ENCODE measurements at regions not wholly inside any gene's neighbourhood (a gene's known extent, or its start where the extent isn't known, plus 50 kb on each side); places are given as distances from the start of the nearest gene placed in this dataset.

GRCh38 chr10:78781251-78781913 is 287.4 kb upstream of the ZMIZ1 start:
- TF ChIP-seq CTCF (IDR thresholded peaks at IDR 0.05; ENCODE audit: insufficient read depth, low read depth, low read length), result no peak
- H3K4me3 ChIP-seq (ENCODE audit: low read depth, low read length), result no peak overlapping the region
- DNase-seq (ENCODE audit: low read depth), result no peak

DNA sequence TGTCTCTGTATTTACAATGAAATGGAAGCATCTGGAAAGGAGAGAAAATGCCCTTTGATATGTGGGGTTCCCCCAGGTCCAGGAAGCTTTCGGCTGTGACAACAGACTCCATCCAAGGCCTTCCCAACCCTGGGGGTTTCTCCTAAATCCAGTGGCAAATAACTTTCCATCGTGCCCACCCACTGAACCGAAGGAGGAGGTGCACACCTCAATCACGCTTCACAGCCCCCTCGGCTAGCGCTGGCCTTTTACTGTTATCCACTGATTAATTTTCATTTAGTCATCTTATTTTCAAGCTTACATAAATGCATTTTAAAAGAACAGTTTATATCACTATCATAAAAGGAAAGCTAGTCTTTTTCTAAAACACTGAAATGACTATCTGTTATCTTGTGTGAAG is 286.8 kb upstream of the ZMIZ1 start:
- no peak for TF ChIP-seq CTCF (IDR thresholded peaks at IDR 0.05; ENCODE audit: insufficient read depth, low read depth, low read length)
- H3K4me3 ChIP-seq (ENCODE audit: low read depth, low read length), result no peak overlapping the region
- no peak for DNase-seq (ENCODE audit: low read depth)

- DNase-seq (ENCODE audit: low read depth), result no peak
- no peak overlapping the region for H3K4me3 ChIP-seq (ENCODE audit: low read depth, low read length)
These were observed 286.3 kb upstream of the ZMIZ1 start for GRCh38 chr10:78782441-78782840.

DNA sequence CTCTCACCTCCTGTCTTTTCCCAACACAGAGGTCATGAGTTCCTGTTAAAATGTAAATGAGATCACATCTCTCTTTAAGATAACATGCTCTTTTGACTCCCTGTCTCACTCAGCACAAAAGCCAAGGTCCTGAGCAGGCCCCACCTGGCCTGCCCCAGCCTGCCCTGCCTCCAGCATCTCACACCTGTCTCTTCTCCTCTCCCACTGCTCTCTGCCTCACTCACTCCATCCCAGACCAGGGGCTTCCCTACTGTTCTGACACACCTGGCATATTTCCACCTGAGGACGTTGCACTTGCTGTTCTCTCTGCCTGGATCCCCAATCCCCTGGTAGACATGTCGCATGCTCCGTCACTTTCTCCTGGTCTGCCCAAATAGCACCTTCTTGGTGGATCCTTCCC is 285.0 kb upstream of the ZMIZ1 start:
- no peak for TF ChIP-seq CTCF (IDR thresholded peaks at IDR 0.05; ENCODE audit: insufficient read depth, low read depth, low read length)
- DNase-seq (ENCODE audit: low read depth), result no peak
- no peak overlapping the region for H3K4me3 ChIP-seq (ENCODE audit: low read depth, low read length)

More at GRCh38 chr10:78782441-78782840, 286.3 kb upstream of the ZMIZ1 start:
- TF ChIP-seq CTCF (IDR thresholded peaks at IDR 0.05; ENCODE audit: insufficient read depth, low read depth, low read length), result no peak

- DNase-seq (ENCODE audit: low read depth), result no peak
These were observed 284.2 kb upstream of the ZMIZ1 start for GRCh38 chr10:78784546-78784945.

GRCh38 chr10:78785066-78785465 is 283.7 kb upstream of the ZMIZ1 start:
- DNase-seq (ENCODE audit: low read depth), result no peak
- no peak overlapping the region for H3K4me3 ChIP-seq (ENCODE audit: low read depth, low read length)
- no peak for TF ChIP-seq CTCF (IDR thresholded peaks at IDR 0.05; ENCODE audit: insufficient read depth, low read depth, low read length)

More at GRCh38 chr10:78784546-78784945, 284.2 kb upstream of the ZMIZ1 start:
- H3K4me3 ChIP-seq (ENCODE audit: low read depth, low read length), result no peak overlapping the region
- TF ChIP-seq CTCF (IDR thresholded peaks at IDR 0.05; ENCODE audit: insufficient read depth, low read depth, low read length), result no peak

DNA sequence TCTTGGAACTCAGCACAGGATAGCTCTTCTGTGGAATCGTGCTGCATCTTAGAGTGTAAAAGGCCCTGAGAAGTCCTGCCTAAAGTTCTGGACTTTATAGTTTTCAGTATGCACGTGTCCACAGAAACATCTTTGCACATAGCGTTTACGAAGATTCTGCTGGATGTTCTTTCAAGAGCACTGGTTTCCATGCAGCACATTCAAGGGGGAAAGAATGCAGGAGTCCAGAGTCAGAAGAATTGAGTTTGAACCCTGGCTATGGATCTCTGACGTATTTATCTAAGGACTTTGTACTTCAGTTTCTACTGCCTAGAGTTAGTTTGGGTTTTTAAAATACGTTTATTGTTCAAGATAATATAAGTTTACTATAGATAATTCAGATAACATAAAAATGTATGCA is 282.8 kb upstream of the ZMIZ1 start:
- no peak overlapping the region for H3K4me3 ChIP-seq (ENCODE audit: low read depth, low read length)
- TF ChIP-seq CTCF (IDR thresholded peaks at IDR 0.05; ENCODE audit: insufficient read depth, low read depth, low read length), result no peak
- no peak for DNase-seq (ENCODE audit: low read depth)

All from fibroblast of villous mesenchyme (primary cell).